Hepatocyte (in vitro differentiated cells): ENCODE measurements at regions not wholly inside any gene's neighbourhood (a gene's known extent, or its start where the extent isn't known, plus 50 kb on each side); places are given as distances from the start of the nearest gene placed in this dataset.

Experiments
- DNase-seq: peaks from one replicate; pipeline ENCODE4 v3.0.0-alpha.2; 2016; ENCODE audit warnings: low spot score
- H2AFZ ChIP-seq: fragments of 200-600 bp; sonication (generic); 2 replicates; pipeline ENCODE4 v1.6.0; 2016; ENCODE audit warnings: antibody characterized with exemption, mild to moderate bottlenecking
- H3K27ac ChIP-seq: fragments of 200-600 bp; sonication (generic); 2 replicates; pipeline ENCODE4 v1.5.1; 2016; ENCODE audit warnings: mild to moderate bottlenecking
- H3K27me3 ChIP-seq: fragments of 200-600 bp; sonication (generic); 2 replicates; pipeline ENCODE4 v1.6.1; 2016
- H3K36me3 ChIP-seq: fragments of 200-600 bp; sonication (generic); replicated peaks from 2 replicates; pipeline ENCODE4 v1.5.1; 2016; ENCODE audit warnings: low read depth; ENCODE audit not compliant: insufficient read depth
- H3K4me1 ChIP-seq: fragments of 200-600 bp; sonication (generic); 2 replicates; pipeline ENCODE4 v1.5.1; 2016; ENCODE audit warnings: mild to moderate bottlenecking, moderate library complexity; ENCODE audit not compliant: insufficient read depth
- H3K4me2 ChIP-seq: fragments of 200-600 bp; sonication (generic); 2 replicates; pipeline ENCODE4 v1.6.0; 2016
- H3K4me3 ChIP-seq: fragments of 200-600 bp; sonication (generic); 2 replicates; pipeline ENCODE4 v1.5.1; 2016; ENCODE audit warnings: mild to moderate bottlenecking
- H3K79me2 ChIP-seq: fragments of 200-600 bp; sonication (generic); 2 replicates; pipeline ENCODE4 v1.6.0; 2017; ENCODE audit warnings: mild to moderate bottlenecking
- H3K9me2 ChIP-seq: fragments of 200-600 bp; sonication (generic); replicated peaks from 2 replicates; pipeline ENCODE4 v1.6.0; 2017; ENCODE audit warnings: mild to moderate bottlenecking; ENCODE audit not compliant: insufficient read depth
- H3K9me3 ChIP-seq: fragments of 200-600 bp; sonication (generic); 2 replicates; pipeline ENCODE4 v1.5.1; 2016; ENCODE audit warnings: low read depth, mild to moderate bottlenecking
- H4K20me1 ChIP-seq: fragments of 200-600 bp; sonication (generic); 2 replicates; pipeline ENCODE4 v1.6.0; 2016; ENCODE audit warnings: mild to moderate bottlenecking; ENCODE audit not compliant: insufficient read depth, poor library complexity, severe bottlenecking
- EZH2 ChIP-seq: fragments of 200-600 bp; sonication (generic); IDR thresholded peaks from 2 replicates; pipeline ENCODE4 v1.6.1; 2016; ENCODE audit warnings: antibody characterized with exemption, mild to moderate bottlenecking, borderline replicate concordance
- EZH2phosphoT487 ChIP-seq: fragments of 200-600 bp; sonication (generic); IDR thresholded peaks from one replicate; pipeline ENCODE4 v1.6.1; 2018; ENCODE audit warnings: antibody characterized with exemption, mild to moderate bottlenecking, low read depth, moderate library complexity; ENCODE audit not compliant: unreplicated experiment, severe bottlenecking
- WGBS: methylation state at CpG from one replicate; pipeline ENCODE4 v1.1.6; 2016; ENCODE audit warnings: low lambda C conversion rate; ENCODE audit errors: missing lambda C conversion rate; 5-methylcytosine and 5-hydroxymethylcytosine counted together
- TF ChIP-seq, protein P1 (sequence below): fragments of 200-600 bp; sonication (generic); IDR thresholded peaks from 2 replicates; pipeline ENCODE4 v1.5.1; 2016; ENCODE audit warnings: antibody characterized with exemption, mild to moderate bottlenecking; ENCODE audit not compliant: poor library complexity

DNA sequence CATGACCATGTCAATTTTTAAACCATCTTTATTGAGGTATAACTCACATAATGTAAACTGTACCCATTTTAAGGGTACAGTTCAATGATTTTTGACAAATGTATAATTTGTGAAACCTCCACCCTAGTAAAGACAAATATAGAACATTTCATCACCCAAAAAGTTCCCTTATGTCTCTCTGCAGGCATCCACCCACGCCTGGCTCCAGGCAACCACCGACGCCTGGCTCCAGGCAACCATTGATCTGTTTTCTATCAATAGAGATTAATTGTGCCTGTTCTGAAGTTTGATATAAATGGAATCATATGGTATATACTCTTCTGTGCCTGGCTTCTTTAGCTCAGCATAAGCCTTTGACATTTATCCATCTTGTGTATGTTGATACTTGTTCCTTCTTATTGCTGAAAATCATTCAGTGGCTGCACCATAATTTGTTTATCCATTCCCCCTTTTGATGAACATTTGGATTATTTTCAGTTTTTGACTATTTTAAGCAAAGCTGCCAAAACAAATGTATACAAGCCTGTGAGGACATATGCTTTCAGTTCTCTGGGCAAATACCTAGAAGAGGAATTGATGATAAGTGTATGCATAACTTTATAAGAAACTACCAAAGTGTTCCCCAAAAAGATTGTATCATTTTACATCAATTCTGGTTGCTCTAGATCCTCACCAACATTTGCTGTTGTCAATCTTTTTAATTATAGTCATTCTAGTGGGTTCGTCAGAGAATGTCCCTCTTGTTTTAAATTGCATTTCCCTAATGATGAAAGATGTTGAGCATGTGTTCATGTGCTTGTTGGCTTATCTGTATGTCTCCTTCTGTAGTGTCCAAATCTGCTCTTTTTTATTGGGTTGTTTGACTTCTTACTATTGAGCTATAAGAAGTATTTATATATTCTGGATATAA is 55.7 kb upstream of the HECTD2 start:
- H3K27me3 ChIP-seq: no peaks in the 10 kb centered on the region
- H3K36me3 ChIP-seq: no peaks in the 10 kb centered on the region
- H2AFZ ChIP-seq: no peak overlapping the region
- H3K79me2 ChIP-seq: no peaks in the 10 kb centered on the region
- no peaks in the 10 kb centered on the region for H3K4me1 ChIP-seq
- H4K20me1 ChIP-seq: no peaks in the 10 kb centered on the region
- no peaks in the 10 kb centered on the region for H3K9me3 ChIP-seq
- no peak for DNase-seq
- H3K4me2 ChIP-seq: no peak overlapping the region
- no peaks in the 10 kb centered on the region for H3K9me2 ChIP-seq
- WGBS: 78% methylated on average over 4 of the region's 4 CpGs
- H3K27ac ChIP-seq: no peak overlapping the region
- no peak for TF ChIP-seq EZH2phosphoT487
- no peak for TF ChIP-seq EZH2
- TF ChIP-seq, protein P1, sequence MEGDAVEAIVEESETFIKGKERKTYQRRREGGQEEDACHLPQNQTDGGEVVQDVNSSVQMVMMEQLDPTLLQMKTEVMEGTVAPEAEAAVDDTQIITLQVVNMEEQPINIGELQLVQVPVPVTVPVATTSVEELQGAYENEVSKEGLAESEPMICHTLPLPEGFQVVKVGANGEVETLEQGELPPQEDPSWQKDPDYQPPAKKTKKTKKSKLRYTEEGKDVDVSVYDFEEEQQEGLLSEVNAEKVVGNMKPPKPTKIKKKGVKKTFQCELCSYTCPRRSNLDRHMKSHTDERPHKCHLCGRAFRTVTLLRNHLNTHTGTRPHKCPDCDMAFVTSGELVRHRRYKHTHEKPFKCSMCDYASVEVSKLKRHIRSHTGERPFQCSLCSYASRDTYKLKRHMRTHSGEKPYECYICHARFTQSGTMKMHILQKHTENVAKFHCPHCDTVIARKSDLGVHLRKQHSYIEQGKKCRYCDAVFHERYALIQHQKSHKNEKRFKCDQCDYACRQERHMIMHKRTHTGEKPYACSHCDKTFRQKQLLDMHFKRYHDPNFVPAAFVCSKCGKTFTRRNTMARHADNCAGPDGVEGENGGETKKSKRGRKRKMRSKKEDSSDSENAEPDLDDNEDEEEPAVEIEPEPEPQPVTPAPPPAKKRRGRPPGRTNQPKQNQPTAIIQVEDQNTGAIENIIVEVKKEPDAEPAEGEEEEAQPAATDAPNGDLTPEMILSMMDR: no peak
- H3K4me3 ChIP-seq: no peak overlapping the region

DNA sequence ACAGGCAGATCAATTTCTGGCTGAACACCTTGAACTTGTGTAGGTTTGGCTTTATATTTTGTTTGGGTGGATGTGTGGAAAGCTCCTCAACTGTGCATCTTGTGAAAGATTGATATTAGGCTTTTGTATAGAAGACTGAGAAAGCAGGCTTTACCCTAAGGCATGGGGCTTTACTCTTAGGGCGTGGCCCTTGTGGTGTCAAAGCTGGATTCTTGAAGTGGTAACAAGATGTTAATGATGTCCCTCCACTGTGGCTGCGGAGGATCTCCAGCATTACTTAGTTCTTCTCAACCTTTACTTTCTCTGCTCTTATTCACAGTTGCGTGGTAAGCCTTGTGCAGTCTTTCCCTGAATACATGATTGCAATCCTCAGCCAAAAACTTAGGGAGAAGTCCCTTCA is 54.1 kb upstream of the HECTD2 start:
- no peak overlapping the region for H3K27ac ChIP-seq
- no peaks in the 10 kb centered on the region for H3K9me3 ChIP-seq
- no peaks in the 10 kb centered on the region for H3K36me3 ChIP-seq
- DNase-seq: no peak
- H3K4me3 ChIP-seq: no peak overlapping the region
- no peaks in the 10 kb centered on the region for H3K9me2 ChIP-seq
- no peaks in the 10 kb centered on the region for H4K20me1 ChIP-seq
- no peaks in the 10 kb centered on the region for H3K27me3 ChIP-seq
- no peaks in the 10 kb centered on the region for H3K79me2 ChIP-seq
- H2AFZ ChIP-seq: no peak overlapping the region
- H3K4me1 ChIP-seq: no peaks in the 10 kb centered on the region
- no peak for TF ChIP-seq EZH2phosphoT487
- TF ChIP-seq EZH2: no peak
- TF ChIP-seq, protein P1: no peak
- H3K4me2 ChIP-seq: no peak overlapping the region
- 99% methylated on average over 3 of the region's 3 CpGs for WGBS

DNA sequence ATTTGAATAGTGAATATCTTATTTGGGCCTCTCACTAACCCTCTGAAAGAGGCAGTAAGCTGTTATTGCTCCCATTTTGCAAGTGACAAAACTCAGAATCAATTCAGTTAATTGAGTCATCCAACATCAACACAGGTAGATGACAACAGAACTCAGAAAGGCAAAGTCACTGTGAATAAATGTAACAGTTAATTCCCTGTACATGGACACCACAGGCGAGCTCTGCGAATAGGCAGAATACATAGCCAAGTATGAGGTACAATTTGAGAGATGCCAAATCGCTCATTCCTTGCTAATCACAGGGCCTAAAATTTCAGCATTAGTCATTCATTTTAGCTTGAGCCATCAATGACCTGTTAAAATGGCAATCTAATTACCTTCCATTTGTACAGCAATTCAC is 52.6 kb upstream of the HECTD2 start:
- Histone ChIP-seq H4K20me1 (no peaks in the 10 kb centered on the region), H3K4me3 (no peak overlapping the region), H3K27me3 (no peaks in the 10 kb centered on the region), H3K79me2 (no peaks in the 10 kb centered on the region), H3K9me2 (no peaks in the 10 kb centered on the region), H3K4me1 (no peaks in the 10 kb centered on the region), H3K27ac (no peak overlapping the region), H3K36me3 (no peaks in the 10 kb centered on the region), H3K9me3 (no peaks in the 10 kb centered on the region), H3K4me2 (no peak overlapping the region), H2AFZ (no peak overlapping the region)
- no peak for TF ChIP-seq EZH2phosphoT487
- TF ChIP-seq, protein P1: no peak
- TF ChIP-seq EZH2: no peak
- 89% methylated on average over 3 of the region's 3 CpGs for WGBS
- no peak for DNase-seq
